Right forelimb (tissue), 1 donor: ENCODE measurements at regions not wholly inside any gene's neighbourhood (a gene's known extent, or its start where the extent isn't known, plus 50 kb on each side); places are given as distances from the start of the nearest gene placed in this dataset.
"Not testable (repeated sequence)": the region's sequence is repeated elsewhere in the genome, so short reads cannot be mapped to it uniquely, and the experiment has no call there.

ENCODE experiments used
- DNase-seq: peaks from one replicate; pipeline ENCODE4 v3.0.0-alpha.2; 2018

DNA sequence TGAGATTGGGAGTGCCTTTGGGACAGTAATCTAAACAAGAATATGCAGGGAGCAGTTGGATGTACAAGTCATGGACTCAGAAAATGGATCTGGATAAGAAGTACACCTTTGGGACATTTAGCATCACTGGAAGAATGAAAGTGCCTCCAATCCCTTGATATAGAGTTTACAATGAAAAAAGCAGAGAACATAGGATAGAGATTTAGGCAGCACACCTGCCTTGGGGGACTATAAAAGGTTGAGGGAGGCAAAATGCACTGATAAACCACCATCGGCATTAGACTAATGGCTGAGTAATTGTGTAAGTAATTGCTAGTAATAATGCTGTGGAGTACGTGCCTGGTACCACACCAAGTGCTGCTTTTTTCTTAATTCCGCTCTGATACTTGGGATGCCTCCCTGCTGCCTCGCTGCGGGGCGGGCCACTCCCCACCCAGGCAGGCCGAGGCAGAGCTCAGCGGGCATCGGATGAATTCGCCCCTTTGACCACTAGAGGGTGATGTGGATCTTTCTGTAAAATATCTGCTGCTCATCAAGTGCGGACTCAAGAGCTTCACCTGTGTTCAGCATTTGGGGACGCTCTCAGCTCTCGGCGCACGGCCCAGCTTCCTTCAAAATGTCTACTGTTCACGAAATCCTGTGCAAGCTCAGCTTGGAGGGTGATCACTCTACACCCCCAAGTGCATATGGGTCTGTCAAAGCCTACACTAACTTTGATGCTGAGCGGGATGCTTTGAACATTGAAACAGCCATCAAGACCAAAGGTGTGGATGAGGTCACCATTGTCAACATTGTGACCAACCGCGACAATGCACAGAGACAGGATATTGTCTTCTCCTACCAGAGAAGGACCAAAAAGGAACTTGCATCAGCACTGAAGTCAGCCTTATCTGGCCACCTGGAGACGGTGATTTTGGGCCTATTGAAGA is 99.9 kb downstream of the ANKRD18B start:
- DNase-seq, result peak; percentile 72

DNA sequence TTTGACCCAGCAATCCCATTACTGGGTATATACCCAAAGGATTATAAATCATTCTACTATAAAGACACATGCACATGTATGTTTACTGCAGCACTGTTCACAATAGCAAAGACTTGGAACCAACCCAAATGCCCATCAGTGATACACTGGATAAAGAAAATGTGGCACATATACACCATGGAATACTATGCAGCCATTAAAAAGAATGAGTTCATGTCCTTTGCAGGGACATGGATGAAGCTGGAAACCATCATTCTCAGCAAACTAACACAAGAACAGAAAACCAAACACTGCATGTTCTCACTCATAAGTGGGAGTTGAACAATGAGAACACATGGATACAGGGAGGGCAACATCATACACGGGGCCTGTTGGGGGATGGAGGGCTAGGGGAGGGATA is 104.3 kb downstream of the ANKRD18B start:
- DNase-seq, result not testable (repeated sequence)

DNA sequence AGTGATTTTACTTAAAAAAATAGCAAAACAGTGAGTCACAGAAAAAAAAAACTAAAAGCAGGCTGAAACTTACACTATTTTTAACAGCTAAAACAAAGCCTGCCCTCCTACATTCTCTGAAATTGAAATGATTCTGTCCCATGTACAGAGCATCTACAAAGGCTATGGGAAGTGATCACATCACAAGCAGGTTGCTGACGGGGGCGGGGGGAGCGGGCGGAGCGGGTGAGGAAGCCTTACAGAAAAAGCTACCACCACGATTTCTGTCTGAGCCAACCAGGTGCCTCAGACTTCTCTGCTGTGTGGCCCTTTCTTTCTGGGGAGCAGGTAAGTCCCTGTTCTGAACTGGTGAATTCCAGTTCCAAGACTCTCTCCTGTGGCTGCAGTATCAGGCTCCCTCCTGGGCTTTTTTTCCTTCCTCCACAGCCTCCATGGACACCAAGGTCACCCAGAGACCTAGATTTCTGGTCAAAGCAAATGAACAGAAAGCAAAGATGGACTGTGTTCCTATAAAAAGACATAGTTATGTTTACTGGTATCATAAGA is 104.9 kb downstream of the ANKRD18B start:
- no peak for DNase-seq

DNA sequence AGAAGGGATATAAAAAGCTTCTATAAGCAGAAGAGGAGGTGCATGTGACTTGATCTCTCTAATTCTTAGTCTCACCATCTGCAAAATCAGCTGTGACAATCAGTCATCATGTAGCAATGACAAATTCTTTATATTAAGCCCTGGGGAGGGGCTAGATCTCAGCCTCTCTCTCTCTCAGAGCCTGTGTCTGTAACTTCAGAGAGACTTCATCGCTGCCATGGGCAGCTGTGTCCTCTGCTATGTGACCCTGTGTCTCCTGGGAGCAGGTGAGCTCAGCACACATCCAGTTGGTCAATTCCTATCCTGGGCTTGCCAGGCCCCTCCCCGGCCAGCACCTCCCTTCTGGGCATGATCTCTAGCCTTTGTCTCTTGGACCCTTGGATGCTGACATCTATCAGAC is 109.6 kb downstream of the ANKRD18B start:
- no peak for DNase-seq

DNA sequence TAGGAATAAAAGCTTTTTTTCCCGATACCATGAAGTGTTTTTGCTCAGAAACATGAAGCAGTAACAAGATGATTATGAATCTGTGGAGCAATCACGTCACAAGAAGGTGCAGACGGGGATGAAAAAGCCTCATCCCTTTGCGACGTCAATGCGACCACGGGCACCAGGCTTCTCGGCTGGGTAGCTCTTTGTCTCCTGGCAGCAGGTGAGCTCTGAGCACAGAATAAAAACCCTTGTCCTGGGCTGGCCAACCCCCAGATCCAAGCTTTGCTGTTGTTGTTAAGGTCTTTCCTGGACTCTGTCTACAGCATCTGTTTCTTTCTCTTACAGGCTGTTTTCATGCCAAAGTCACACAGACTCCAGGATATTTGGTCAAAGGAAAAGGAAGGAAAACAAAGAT is 113.8 kb downstream of the ANKRD18B start:
- DNase-seq, result no peak

DNA sequence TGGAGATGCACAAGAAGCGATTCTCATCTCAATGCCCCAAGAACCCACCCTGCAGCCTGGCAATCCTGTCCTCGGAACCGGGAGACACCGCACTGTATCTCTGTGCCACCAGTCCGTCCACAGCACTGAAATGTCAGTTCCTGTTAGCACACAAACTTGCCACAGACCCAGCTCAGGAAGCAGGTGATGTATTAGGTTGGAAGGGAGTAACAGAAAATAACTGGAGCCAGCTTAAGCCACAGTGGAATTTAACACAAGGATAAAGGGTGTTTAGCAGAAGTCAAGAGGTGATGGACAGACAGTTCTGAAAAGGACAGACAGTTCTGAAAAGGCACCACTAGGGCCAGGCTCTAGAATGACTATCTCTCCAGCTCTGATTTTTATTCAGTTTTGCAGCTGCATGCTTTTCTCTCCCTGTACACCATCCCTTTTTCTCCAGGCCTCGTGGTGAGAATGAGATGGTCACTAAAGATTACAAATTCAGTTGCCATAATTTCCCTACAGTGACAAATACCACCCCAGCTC is 114.4 kb downstream of the ANKRD18B start:
- no peak for DNase-seq

DNA sequence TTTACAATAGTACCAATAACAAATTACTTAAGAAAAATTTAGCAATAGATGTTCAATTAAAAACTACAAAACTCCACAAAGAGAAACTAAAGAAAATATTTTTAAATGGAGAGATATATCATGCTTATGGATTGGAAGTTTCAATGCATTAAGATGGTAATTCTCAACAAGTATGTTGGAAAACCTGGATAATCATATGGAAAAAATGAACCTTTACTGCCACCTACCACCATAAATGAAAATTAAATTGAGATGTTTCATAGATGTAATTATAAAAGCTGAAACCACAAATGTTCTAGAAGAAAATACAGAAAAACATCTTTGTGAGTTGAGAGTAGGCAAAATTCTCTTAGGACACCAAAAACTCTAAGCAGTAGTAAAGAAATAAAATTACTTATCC is 121.7 kb downstream of the ANKRD18B start:
- no peak for DNase-seq

DNA sequence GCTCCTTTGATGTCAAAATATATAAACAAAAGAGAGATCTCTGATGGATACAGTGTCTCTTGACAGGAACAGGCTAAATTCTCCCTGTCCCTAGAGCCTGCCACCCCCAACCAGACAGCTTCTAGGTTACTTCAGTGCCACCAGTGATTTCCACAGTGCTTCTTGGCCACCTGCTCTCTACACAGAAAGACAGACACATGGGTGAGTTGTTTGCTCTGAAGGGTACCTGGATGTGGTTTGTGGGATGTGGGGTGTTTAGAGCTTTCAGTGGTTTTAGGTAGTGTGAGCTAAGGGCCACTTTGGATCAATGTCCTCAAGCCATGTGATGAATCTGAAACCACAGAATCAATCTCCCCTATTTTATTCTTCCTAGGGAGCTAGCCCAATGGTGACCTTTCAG is 125.4 kb downstream of the ANKRD18B start:
- no peak for DNase-seq

DNA sequence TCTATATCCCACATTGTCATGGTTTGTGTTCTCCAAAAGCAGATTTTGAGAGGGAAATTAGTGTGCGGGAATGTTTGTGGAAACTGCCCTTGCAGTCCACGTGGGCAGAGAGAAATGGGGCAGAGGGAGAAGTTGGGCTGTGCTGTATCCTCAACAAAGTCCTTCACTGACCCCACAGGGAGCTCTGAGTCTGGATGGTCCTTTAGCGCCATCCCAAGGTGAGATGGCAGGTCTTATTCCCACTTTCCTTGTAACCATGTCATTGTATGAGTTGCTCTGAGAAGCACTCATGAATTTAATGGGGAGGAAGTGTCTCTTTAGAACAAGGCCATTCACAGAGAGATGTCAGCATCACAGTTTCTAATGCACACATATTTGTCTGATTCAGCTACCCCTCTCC is 127.1 kb downstream of the ANKRD18B start:
- DNase-seq, result no peak

DNA sequence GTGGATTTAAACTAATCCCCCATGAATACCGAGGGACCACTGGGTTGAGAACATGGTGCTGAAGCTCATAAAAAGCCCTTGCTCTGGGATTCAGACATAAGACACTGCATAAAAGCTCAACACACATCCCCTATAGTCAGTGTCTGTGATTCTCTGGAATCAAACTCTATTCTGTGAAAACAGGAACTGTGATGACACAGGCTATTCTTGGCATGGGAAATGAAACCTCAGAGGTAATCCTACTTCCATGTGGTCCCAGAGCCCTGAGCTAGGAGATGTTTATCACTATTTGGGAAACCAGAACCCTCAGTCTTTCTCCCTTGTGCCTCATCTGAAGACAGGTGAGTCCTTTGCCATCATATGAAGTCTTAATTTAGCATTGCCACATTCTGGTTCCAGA is 135.4 kb upstream of the PRSS3 start:
- DNase-seq, result no peak

DNA sequence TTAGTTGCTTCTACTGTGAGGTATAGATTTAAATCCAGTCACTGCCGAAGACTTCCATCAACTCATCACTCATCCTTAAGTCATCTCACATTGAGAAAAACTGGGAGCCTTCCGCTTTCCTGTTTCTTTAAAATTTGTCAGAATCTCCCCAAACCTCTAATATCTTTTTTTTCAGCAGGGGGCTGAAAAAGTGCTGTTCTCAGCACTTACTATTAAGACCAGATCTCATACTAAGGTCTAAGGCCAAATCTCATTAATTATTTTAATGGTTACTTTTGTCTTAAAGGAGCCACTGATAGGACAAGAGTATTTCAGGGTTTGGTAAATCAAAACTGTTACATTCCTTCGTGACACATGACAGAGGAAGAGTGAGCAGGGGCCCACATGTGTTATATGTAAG is 134.6 kb upstream of the PRSS3 start:
- DNase-seq, result no peak

DNA sequence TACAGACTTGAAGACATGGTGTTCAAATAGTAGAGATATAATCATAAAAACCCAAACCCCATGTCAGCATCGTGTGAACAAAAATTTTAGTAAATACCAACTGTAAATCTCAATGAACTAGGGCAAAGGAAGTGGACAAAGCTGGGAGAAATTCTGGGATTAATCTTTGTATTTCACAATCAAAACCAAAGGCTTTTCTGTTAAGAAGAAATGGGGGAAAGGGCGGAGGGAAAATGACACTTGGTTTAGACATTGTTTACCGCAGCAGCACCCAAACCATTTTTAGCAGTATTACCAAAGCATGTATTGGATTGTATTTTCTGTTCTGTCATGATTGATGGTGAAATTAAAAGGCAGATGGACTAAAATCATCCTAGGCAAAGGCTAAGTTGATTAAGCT is 134.2 kb upstream of the PRSS3 start:
- DNase-seq, result no peak

DNA sequence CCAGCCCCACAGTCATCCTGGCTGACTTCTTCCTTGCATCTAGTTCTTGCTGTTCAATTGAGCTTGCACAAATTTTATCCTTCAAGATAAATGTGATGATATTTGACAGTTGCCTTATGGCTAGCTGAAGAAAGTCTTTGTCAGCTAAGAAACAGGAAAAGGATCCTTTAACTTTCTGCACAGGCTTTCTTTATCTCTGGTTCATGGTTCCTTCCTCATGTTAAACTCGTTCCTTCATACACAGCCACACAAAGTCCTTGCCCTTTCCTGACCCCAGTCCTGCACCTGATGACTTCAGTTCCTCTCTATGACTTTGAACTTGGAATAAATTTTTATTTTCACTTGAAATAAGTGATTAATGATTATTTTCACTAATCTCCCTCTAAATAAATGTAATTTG is 132.5 kb upstream of the PRSS3 start:
- DNase-seq, result no peak

DNA sequence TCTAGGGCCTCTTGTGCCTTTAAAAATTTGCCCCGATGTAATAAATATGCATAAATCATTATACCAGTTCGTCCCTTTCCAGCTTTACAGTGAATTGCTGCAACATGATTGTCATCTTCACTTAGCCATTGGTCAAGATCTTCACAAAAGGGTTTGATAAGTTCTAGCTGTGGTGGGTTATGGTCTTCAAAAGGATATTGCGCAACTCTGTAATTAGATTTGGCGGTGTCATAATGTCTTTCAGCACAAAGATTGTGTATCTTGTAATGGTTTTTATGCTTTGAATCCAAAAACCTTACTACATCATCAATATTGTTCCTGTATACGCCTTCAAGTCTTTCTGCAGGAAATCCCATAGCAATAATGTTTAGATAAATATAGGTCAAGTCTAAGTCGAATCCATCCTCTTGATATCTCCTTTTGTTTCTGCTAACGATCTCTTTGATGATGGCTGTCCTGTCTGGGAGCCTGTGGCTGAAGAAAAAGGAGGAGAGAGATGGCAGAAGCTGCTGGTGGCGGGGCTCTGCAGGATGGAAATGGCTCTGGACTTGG is 119.1 kb upstream of the PRSS3 start:
- not testable (repeated sequence) for DNase-seq

DNA sequence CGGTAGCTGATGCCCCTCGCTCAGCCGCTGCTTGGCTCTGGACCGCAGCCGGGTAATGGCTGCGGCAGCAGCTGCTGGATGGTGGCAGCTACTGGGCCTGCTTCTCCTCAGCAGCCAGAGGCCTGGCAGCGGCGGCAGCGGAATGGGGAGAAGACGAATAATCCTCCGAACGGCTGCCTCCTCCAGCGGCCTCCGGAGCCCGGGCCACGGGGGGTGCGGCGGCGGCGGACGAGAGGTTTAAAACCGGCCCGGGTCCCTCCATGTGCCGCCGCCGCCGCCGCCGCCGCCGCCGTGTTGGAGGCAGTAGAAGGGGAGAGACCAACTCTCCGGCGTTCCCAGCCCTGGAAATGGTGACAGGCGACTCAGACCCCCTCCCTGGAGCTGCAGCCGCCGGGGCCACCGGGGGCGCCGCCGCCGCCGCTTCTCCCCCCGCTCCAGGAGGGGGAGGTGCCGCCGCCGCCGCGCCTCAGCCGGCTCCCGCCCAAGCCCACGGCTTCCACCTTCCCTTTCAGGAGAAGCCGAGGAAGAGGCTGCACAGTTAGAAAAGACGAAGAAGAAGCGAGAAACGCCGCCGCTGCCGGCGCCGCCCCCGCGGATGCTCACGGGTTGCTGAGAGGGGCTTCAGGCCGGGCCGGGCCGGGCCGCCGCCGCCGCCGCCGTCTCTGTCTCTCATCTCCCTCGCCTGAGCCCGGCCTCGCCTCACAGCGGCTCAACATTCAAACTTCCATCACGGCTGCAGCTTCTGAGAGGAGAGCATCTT is 118.4 kb upstream of the PRSS3 start:
- peak; percentile 76 for DNase-seq

DNA sequence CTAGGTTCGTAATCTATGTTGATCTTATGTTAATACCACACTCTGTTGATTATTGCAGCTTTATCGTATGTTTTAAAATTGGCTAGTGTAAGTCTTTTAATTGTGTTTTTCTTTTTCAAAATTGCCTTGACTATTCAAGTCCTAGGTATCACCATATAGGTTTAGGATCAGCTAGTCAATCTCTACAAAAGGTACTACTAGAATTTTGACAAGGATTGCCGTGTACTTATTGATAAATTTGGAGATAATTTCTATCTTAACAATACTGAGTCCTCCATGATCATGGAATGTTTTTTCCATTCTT is 117.9 kb upstream of the PRSS3 start:
- DNase-seq, result no peak

DNA sequence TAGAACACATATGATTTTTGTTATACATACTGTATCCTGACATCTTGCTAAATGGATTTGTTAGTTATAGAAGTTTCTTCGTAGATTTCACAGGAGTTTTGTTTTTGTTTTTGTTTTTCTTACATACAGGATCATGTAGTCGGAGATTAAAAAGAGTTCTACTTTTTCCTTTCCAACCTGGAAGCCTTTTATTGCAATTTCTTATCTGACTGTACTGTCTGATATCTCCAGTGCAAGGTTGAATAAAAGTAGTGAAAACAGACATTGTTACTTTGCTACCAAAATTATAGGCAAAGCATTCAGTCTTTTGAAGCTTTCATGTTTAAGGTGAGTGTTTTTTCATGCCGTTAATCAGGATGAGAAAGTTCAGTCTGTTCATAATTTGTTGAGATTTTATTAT is 117.4 kb upstream of the PRSS3 start:
- no peak for DNase-seq

DNA sequence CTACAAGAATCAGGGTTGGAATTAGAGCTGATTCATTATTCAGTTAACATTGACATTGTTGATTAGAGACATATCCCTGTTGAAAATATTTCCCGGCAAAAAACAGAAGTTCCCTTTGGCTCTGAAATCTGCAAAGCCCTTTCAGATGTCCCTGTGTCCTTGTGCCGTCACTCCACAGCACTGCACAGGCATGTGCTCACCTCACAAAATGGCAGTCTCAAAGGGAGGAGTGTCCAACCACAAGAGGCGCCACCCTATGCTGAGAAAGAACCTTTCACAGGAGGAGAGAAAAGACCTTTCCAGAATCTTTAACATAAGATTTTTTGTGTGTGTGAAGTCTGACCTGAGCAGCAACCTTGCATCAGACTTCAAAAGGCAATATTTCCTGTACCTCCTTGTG is 112.8 kb upstream of the PRSS3 start:
- no peak for DNase-seq

DNA sequence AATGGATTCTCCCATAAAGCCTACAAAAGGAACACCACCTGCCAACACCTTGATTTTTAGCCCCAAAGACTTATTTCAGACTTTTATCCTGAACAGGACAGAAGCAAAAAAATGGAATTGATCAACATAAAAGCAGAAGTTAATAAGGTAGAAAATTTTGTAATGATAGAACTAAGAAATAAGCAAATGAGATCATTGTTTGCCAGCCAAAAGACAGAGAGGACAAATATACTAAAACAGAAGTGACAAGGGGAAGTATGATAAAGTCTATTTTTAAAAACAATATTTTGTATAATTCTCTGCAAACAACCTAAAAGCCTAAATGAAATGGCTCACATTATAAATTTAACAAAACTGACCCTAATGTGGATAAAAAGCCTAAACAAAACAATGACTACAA is 110.5 kb upstream of the PRSS3 start:
- no peak for DNase-seq

DNA sequence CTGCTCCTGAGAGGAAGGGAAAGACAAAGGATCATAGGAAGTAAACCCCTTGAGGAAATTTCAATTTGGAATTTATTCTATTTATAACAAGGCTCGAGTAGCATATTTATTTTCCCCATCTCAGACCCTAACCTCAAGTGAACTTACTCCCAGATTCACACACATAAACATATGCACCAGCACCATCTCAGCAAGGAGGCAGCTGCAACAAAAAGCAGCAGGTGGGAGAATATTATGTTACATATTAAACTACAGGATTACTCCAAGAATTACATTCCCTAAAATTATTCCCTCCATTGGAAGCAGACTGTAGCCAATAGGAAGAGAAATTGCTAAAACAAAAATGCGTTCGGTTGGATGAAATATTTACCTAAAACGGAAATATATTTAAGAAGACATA is 108.4 kb upstream of the PRSS3 start:
- no peak for DNase-seq

DNA sequence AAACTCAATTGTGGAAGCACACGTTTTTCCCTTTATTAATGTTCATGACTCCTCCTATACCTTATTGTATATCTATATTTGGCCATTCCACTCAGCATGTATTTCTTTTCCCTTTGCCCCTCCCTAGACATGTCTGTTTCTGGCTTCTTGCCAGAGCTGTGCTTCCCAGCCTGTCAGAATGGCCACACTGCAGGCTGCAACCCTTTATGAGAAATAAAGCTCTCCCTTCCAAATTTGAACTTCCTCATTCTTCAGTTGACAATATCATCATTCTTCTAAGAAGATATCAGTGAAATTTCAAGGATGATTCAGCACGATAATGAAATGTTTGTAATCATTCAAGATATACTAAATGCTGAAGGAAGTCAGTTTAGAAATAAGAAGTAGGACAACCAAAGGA is 107.6 kb upstream of the PRSS3 start:
- DNase-seq, result no peak

DNA sequence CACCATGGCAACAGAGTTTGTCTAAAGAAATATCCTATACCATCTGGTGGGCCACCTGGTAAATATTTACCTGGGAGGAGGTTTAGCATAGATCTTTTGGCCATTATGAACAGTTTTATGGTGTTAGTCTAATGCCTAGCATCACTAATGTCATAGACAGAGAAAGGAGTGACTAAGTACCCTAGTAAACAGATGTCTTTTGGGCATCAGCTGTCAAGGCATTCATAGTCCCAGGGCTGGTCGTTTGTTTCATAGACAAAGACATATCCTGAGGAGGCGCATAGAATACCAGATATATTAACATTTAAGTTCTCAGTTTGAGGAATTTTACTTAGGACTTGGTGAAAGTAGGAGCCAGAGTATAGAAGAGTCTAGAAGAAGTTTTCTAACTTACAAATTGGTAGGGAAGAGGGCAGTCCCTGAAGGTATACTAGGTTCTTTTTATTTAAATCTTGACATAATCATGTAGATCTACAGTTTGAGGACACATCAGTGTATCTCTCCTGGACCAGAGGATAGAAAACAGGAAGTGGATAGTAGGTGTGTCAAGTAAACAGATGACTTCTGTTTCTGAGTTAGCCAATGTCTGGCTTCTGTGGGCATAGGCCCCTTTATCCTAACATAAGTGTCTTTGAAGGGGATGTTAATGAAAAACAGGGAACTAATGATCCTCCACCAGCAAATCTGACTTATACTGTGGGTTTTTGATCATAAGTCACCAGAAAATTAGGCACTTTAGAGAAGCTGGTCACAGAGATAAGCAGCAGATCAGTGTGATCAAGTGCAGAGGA is 105.0 kb upstream of the PRSS3 start:
- DNase-seq, result no peak

DNA sequence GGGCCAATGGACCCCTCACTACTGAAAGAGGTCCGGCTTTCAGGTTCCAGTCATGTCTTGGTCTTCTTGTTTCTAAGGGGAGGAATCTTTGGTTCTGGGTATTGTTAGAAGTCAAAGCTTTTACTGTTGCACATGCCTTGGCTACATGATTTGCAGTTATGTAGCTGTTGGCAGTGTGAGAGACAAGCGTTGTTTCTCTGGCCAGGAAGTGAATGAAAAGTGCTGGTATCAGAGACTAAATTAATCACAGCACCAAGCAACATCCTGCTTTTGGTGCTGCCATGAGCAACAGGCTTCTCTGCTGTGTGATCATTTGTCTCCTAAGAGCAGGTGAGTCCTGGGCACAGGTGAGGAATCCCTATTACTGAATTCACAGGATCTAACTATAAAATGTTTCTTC is 100.1 kb upstream of the PRSS3 start:
- no peak for DNase-seq
